C4-2B (cell line): ENCODE measurements at regions not wholly inside any gene's neighbourhood (a gene's known extent, or its start where the extent isn't known, plus 50 kb on each side); places are given as distances from the start of the nearest gene placed in this dataset.

Source experiments
- ZFX ChIP-seq: fragments of 450-650 bp; IDR thresholded peaks from 2 replicates; pipeline ENCODE4 v1.6.1; 2017
- TF ChIP-seq, protein P1 (sequence below): fragments of 450-650 bp; conservative IDR thresholded peaks from 2 replicates; pipeline ENCODE4 v1.5.1; 2017; ENCODE audit warnings: mild to moderate bottlenecking

DNA sequence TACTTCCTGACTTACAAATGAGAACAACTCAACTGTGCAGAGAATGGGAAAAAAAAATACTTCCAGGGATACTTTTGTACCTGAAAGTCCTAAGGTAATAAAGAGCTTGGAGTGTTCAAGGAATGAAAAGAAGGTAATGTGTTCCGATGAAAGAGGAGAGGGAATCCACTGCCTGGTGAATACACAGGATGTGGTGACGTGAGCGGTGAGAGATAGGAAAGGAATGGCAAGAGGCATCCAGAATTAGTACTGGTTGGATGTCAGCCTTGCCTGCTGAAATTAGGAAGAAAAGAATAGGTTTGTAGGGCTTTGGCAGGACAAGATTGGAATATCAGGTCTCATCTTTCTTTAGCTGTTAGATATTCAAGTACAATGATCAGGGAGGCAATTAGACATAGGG, 347.7 kb downstream of the POM121L12 start:
- TF ChIP-seq, protein P1, sequence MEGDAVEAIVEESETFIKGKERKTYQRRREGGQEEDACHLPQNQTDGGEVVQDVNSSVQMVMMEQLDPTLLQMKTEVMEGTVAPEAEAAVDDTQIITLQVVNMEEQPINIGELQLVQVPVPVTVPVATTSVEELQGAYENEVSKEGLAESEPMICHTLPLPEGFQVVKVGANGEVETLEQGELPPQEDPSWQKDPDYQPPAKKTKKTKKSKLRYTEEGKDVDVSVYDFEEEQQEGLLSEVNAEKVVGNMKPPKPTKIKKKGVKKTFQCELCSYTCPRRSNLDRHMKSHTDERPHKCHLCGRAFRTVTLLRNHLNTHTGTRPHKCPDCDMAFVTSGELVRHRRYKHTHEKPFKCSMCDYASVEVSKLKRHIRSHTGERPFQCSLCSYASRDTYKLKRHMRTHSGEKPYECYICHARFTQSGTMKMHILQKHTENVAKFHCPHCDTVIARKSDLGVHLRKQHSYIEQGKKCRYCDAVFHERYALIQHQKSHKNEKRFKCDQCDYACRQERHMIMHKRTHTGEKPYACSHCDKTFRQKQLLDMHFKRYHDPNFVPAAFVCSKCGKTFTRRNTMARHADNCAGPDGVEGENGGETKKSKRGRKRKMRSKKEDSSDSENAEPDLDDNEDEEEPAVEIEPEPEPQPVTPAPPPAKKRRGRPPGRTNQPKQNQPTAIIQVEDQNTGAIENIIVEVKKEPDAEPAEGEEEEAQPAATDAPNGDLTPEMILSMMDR, result no peak
- TF ChIP-seq ZFX, result no peak
